Renal cortical epithelial cell (primary cell): ENCODE measurements at regions not wholly inside any gene's neighbourhood (a gene's known extent, or its start where the extent isn't known, plus 50 kb on each side); places are given as distances from the start of the nearest gene placed in this dataset.

Experiments used
- DNase-seq: peaks from one replicate; pipeline ENCODE4 v3.0.0-alpha.2; 2011; ENCODE audit warnings: low read depth

- no peak for DNase-seq
Observed at GRCh38 chr11:42047637-42048555, 588.4 kb upstream of the LRRC4C start.

- DNase-seq = no peak
Observed at GRCh38 chr11:42049186-42049585, 589.7 kb upstream of the LRRC4C start.

GRCh38 chr11:42049650-42050049 lies 590.2 kb upstream of the LRRC4C start:
- DNase-seq = no peak

GRCh38 chr11:42054351-42054900 lies 595.0 kb upstream of the LRRC4C start:
- no peak for DNase-seq

- DNase-seq = no peak
Observed at GRCh38 chr11:42055606-42056005, 596.2 kb upstream of the LRRC4C start.

- DNase-seq = no peak
Observed at GRCh38 chr11:42058794-42059193, 599.3 kb upstream of the LRRC4C start.

GRCh38 chr11:42065199-42065598 lies 605.7 kb upstream of the LRRC4C start:
- DNase-seq = no peak

- no peak for DNase-seq
Observed at GRCh38 chr11:42066113-42066512, 606.7 kb upstream of the LRRC4C start.

GRCh38 chr11:42074306-42074705 lies 614.9 kb upstream of the LRRC4C start:
- no peak for DNase-seq

- no peak for DNase-seq
Observed at GRCh38 chr11:42075180-42075579, 615.7 kb upstream of the LRRC4C start.

- no peak for DNase-seq
Observed at GRCh38 chr11:42077794-42078193, 618.3 kb upstream of the LRRC4C start.

- no peak for DNase-seq
Observed at GRCh38 chr11:42085736-42086135, 626.3 kb upstream of the LRRC4C start.

- DNase-seq = no peak
Observed at GRCh38 chr11:42093541-42093940, 634.1 kb upstream of the LRRC4C start.

GRCh38 chr11:42098075-42098474 lies 638.6 kb upstream of the LRRC4C start:
- no peak for DNase-seq

GRCh38 chr11:42112866-42113265 lies 653.4 kb upstream of the LRRC4C start:
- no peak for DNase-seq

- no peak for DNase-seq
Observed at GRCh38 chr11:42114927-42115326, 655.5 kb upstream of the LRRC4C start.

GRCh38 chr11:42138454-42138853 lies 679.0 kb upstream of the LRRC4C start:
- no peak for DNase-seq

- DNase-seq = no peak
Observed at GRCh38 chr11:42145311-42145710, 685.9 kb upstream of the LRRC4C start.

GRCh38 chr11:42161886-42162285 lies 702.4 kb upstream of the LRRC4C start:
- no peak for DNase-seq

- no peak for DNase-seq
Observed at GRCh38 chr11:42169191-42169590, 709.7 kb upstream of the LRRC4C start.

- DNase-seq = no peak
Observed at GRCh38 chr11:42170601-42171000, 711.1 kb upstream of the LRRC4C start.

GRCh38 chr11:42171046-42171445 lies 711.6 kb upstream of the LRRC4C start:
- DNase-seq = no peak

GRCh38 chr11:42172441-42172840 lies 713.0 kb upstream of the LRRC4C start:
- no peak for DNase-seq

- DNase-seq = no peak
Observed at GRCh38 chr11:42175203-42175602, 715.8 kb upstream of the LRRC4C start.
